ENCODE measurements at regions not wholly inside any gene's neighbourhood (a gene's known extent, or its start where the extent isn't known, plus 50 kb on each side); places are given as distances from the start of the nearest gene placed in this dataset.

- no peaks in the 10 kb centered on the region for H3K27me3 ChIP-seq (ENCODE audit: control insufficient read depth, insufficient read depth, low read length)
- H3K4me3 ChIP-seq (replicated peaks in 1 of 4; ENCODE audit: control extremely low read depth in 1 of 4, insufficient read depth in 1 of 4, low read depth in 3 of 4, low read length in 4 of 4), result no peak overlapping the region
- no peak overlapping the region for H3K9ac ChIP-seq (ENCODE audit: insufficient read depth, low read length)
- H3K9me3 ChIP-seq (ENCODE audit: control insufficient read depth, insufficient read depth, low read depth, low read length), result no peaks in the 10 kb centered on the region
- H3K4me1 ChIP-seq (ENCODE audit: control insufficient read depth, extremely low read depth, insufficient read depth, low read length), result peaks cover 2% of the 10 kb centered on the region
- no peaks in the 10 kb centered on the region for H3K36me3 ChIP-seq (ENCODE audit: control insufficient read depth, insufficient read depth, low read length)
- TF ChIP-seq EZH2 (IDR thresholded peaks at IDR 0.05; ENCODE audit: low read length, missing control alignments) (no peak), CTCF (conservative IDR thresholded peaks at IDR 0.05 in 1 of 2, IDR thresholded peaks at IDR 0.05 in 1 of 2; ENCODE audit: low read depth in 1 of 2, low read length in 2 of 2) (no peak)
- H3K27ac ChIP-seq (ENCODE audit: insufficient read depth, low read length), result no peak overlapping the region
- no peak for DNase-seq (ENCODE audit: low read depth in 2 of 2)
- no peak overlapping the region for H2AFZ ChIP-seq (ENCODE audit: low read length)
- H3K4me2 ChIP-seq (ENCODE audit: extremely low read depth, insufficient read depth, low read length), result no peak overlapping the region
- no peaks in the 10 kb centered on the region for H4K20me1 ChIP-seq (ENCODE audit: control insufficient read depth, extremely low read depth, insufficient read depth, low read length)
- H3K79me2 ChIP-seq (ENCODE audit: control insufficient read depth, insufficient read depth, low read length), result no peaks in the 10 kb centered on the region
These were observed 402.3 kb upstream of the TGFBR2 start for GRCh38 chr3:30204126-30204525.

GRCh38 chr3:30206051-30206450, 400.4 kb upstream of the TGFBR2 start:
- Histone ChIP-seq H3K27ac (ENCODE audit: insufficient read depth, low read length) (no peak overlapping the region), H3K36me3 (ENCODE audit: control insufficient read depth, insufficient read depth, low read length) (no peaks in the 10 kb centered on the region), H3K79me2 (ENCODE audit: control insufficient read depth, insufficient read depth, low read length) (no peaks in the 10 kb centered on the region), H3K9ac (ENCODE audit: insufficient read depth, low read length) (no peak overlapping the region), H3K4me1 (ENCODE audit: control insufficient read depth, extremely low read depth, insufficient read depth, low read length) (peaks cover 2% of the 10 kb centered on the region), H3K4me2 (ENCODE audit: extremely low read depth, insufficient read depth, low read length) (no peak overlapping the region), H4K20me1 (ENCODE audit: control insufficient read depth, extremely low read depth, insufficient read depth, low read length) (no peaks in the 10 kb centered on the region), H3K27me3 (ENCODE audit: control insufficient read depth, insufficient read depth, low read length) (no peaks in the 10 kb centered on the region), H3K9me3 (ENCODE audit: control insufficient read depth, insufficient read depth, low read depth, low read length) (no peaks in the 10 kb centered on the region), H2AFZ (ENCODE audit: low read length) (no peak overlapping the region), H3K4me3 (replicated peaks in 1 of 4; ENCODE audit: control extremely low read depth in 1 of 4, insufficient read depth in 1 of 4, low read depth in 3 of 4, low read length in 4 of 4) (no peak overlapping the region)
- DNase-seq (ENCODE audit: low read depth in 2 of 2), result no peak
- no peak for TF ChIP-seq CTCF (conservative IDR thresholded peaks at IDR 0.05 in 1 of 2, IDR thresholded peaks at IDR 0.05 in 1 of 2; ENCODE audit: low read depth in 1 of 2, low read length in 2 of 2)
- TF ChIP-seq EZH2 (IDR thresholded peaks at IDR 0.05; ENCODE audit: low read length, missing control alignments), result no peak

- H3K4me1 ChIP-seq (ENCODE audit: control insufficient read depth, extremely low read depth, insufficient read depth, low read length), result no peaks in the 10 kb centered on the region
- TF ChIP-seq EZH2 (IDR thresholded peaks at IDR 0.05; ENCODE audit: low read length, missing control alignments) (no peak), CTCF (conservative IDR thresholded peaks at IDR 0.05 in 1 of 2, IDR thresholded peaks at IDR 0.05 in 1 of 2; ENCODE audit: low read depth in 1 of 2, low read length in 2 of 2) (no peak)
These were observed 384.8 kb upstream of the TGFBR2 start for GRCh38 chr3:30221619-30222018.

More at GRCh38 chr3:30221619-30222018, 384.8 kb upstream of the TGFBR2 start:
- peak overlapping the region; percentile 19 for H3K4me2 ChIP-seq (ENCODE audit: extremely low read depth, insufficient read depth, low read length)
- H3K9ac ChIP-seq (ENCODE audit: insufficient read depth, low read length), result no peak overlapping the region
- H4K20me1 ChIP-seq (ENCODE audit: control insufficient read depth, extremely low read depth, insufficient read depth, low read length), result no peaks in the 10 kb centered on the region
- no peaks in the 10 kb centered on the region for H3K79me2 ChIP-seq (ENCODE audit: control insufficient read depth, insufficient read depth, low read length)
- H3K36me3 ChIP-seq (ENCODE audit: control insufficient read depth, insufficient read depth, low read length), result no peaks in the 10 kb centered on the region
- H2AFZ ChIP-seq (ENCODE audit: low read length), result no peak overlapping the region
- peak; percentile 31 to 64 for DNase-seq (ENCODE audit: low read depth in 2 of 2)
- H3K27me3 ChIP-seq (ENCODE audit: control insufficient read depth, insufficient read depth, low read length), result no peaks in the 10 kb centered on the region
- no peaks in the 10 kb centered on the region for H3K9me3 ChIP-seq (ENCODE audit: control insufficient read depth, insufficient read depth, low read depth, low read length)
- H3K27ac ChIP-seq (ENCODE audit: insufficient read depth, low read length), result no peak overlapping the region
- no peak overlapping the region for H3K4me3 ChIP-seq (replicated peaks in 1 of 4; ENCODE audit: control extremely low read depth in 1 of 4, insufficient read depth in 1 of 4, low read depth in 3 of 4, low read length in 4 of 4)

Measured in fibroblast of lung (primary cell).